ENCODE measurements at regions not wholly inside any gene's neighbourhood (a gene's known extent, or its start where the extent isn't known, plus 50 kb on each side); places are given as distances from the start of the nearest gene placed in this dataset.

- Mint-ChIP-seq H3K9me3 (no peaks in the 10 kb centered on the region), H3K27me3 (no peaks in the 10 kb centered on the region), H3K4me1 (ENCODE audit: unreplicated experiment) (peaks cover 27% of the 10 kb centered on the region)
These were observed 126.1 kb upstream of the CPEB4 start for GRCh38 chr5:173762045-173762444.

GRCh38 chr5:173762930-173763329, 125.2 kb upstream of the CPEB4 start:
- Mint-ChIP-seq H3K27ac (no peak overlapping the region), H3K27me3 (no peaks in the 10 kb centered on the region), H3K4me3 (no peak overlapping the region), H3K36me3 (no peaks in the 10 kb centered on the region), H3K4me1 (ENCODE audit: unreplicated experiment) (peaks cover 19% of the 10 kb centered on the region), H3K9me3 (no peaks in the 10 kb centered on the region)
- DNase-seq (ENCODE audit: extremely low spot score, unreplicated experiment), result no peak
- no peak for TF ChIP-seq CTCF (conservative IDR thresholded peaks at IDR 0.05)

More at GRCh38 chr5:173762045-173762444, 126.1 kb upstream of the CPEB4 start:
- H3K4me3 Mint-ChIP-seq, result no peak overlapping the region
- H3K27ac Mint-ChIP-seq, result peak overlapping the region; percentile 8
- no peak for TF ChIP-seq CTCF (conservative IDR thresholded peaks at IDR 0.05)
- DNase-seq (ENCODE audit: extremely low spot score, unreplicated experiment), result no peak
- H3K36me3 Mint-ChIP-seq, result no peaks in the 10 kb centered on the region

- no peak for TF ChIP-seq CTCF (conservative IDR thresholded peaks at IDR 0.05)
- H3K27ac Mint-ChIP-seq, result no peak overlapping the region
These were observed 124.7 kb upstream of the CPEB4 start for GRCh38 chr5:173763410-173763809.

GRCh38 chr5:173764332-173765028, 123.7 kb upstream of the CPEB4 start:
- Mint-ChIP-seq H3K4me1 (ENCODE audit: unreplicated experiment) (peaks cover 19% of the 10 kb centered on the region), H3K36me3 (no peaks in the 10 kb centered on the region), H3K9me3 (peaks cover under 1% of the 10 kb centered on the region), H3K27ac (peak overlapping the region; percentile 86), H3K4me3 (no peak overlapping the region), H3K27me3 (no peaks in the 10 kb centered on the region)
- no peak for DNase-seq (ENCODE audit: extremely low spot score, unreplicated experiment)
- TF ChIP-seq CTCF (conservative IDR thresholded peaks at IDR 0.05), result no peak

More at GRCh38 chr5:173763410-173763809, 124.7 kb upstream of the CPEB4 start:
- no peak for DNase-seq (ENCODE audit: extremely low spot score, unreplicated experiment)
- no peaks in the 10 kb centered on the region for H3K36me3 Mint-ChIP-seq
- H3K9me3 Mint-ChIP-seq, result no peaks in the 10 kb centered on the region
- peaks cover 19% of the 10 kb centered on the region for H3K4me1 Mint-ChIP-seq (ENCODE audit: unreplicated experiment)
- no peak overlapping the region for H3K4me3 Mint-ChIP-seq
- H3K27me3 Mint-ChIP-seq, result no peaks in the 10 kb centered on the region

GRCh38 chr5:173765029-173765644, 123.0 kb upstream of the CPEB4 start:
- peak overlapping the region; percentile 86 for H3K27ac Mint-ChIP-seq
- no peak overlapping the region for H3K4me3 Mint-ChIP-seq
- peaks cover 4% of the 10 kb centered on the region for H3K27me3 Mint-ChIP-seq

More at GRCh38 chr5:173765029-173765644, 123.0 kb upstream of the CPEB4 start:
- no peak for DNase-seq (ENCODE audit: extremely low spot score, unreplicated experiment)
- peaks cover 6% of the 10 kb centered on the region for H3K9me3 Mint-ChIP-seq
- H3K4me1 Mint-ChIP-seq (ENCODE audit: unreplicated experiment), result peaks cover 19% of the 10 kb centered on the region
- H3K36me3 Mint-ChIP-seq, result no peaks in the 10 kb centered on the region
- no peak for TF ChIP-seq CTCF (conservative IDR thresholded peaks at IDR 0.05)
